GM18867 (cell line): ENCODE measurements at regions not wholly inside any gene's neighbourhood (a gene's known extent, or its start where the extent isn't known, plus 50 kb on each side); places are given as distances from the start of the nearest gene placed in this dataset.
A peak's percentile ranks its signal among the peaks of the same experiment; 100 is the strongest.

Experiments
- ATAC-seq: cut with Tn5 transposase; IDR thresholded peaks from one replicate; pipeline ENCODE4 v1.9.1; 2021; ENCODE audit warnings: mild to moderate bottlenecking, moderate library complexity; ENCODE audit not compliant: unreplicated experiment

GRCh38 chr20:55614220-55614757 lies 391.0 kb downstream of the CBLN4 start:
- no peak for ATAC-seq

- no peak for ATAC-seq
These were observed 394.6 kb downstream of the CBLN4 start for GRCh38 chr20:55610756-55611155.

GRCh38 chr20:55605594-55605993 lies 399.7 kb downstream of the CBLN4 start:
- no peak for ATAC-seq

GRCh38 chr20:55597526-55597925 lies 407.8 kb downstream of the CBLN4 start:
- no peak for ATAC-seq

GRCh38 chr20:55596431-55596830 lies 408.9 kb downstream of the CBLN4 start:
- ATAC-seq: no peak

GRCh38 chr20:55592866-55593265 lies 412.5 kb downstream of the CBLN4 start:
- no peak for ATAC-seq

GRCh38 chr20:55586610-55587009 lies 418.7 kb downstream of the CBLN4 start:
- no peak for ATAC-seq

- no peak for ATAC-seq
These were observed 420.4 kb downstream of the CBLN4 start for GRCh38 chr20:55584964-55585363.

GRCh38 chr20:55584307-55584706 lies 421.0 kb downstream of the CBLN4 start:
- ATAC-seq: no peak

GRCh38 chr20:55583036-55583435 lies 422.3 kb downstream of the CBLN4 start:
- ATAC-seq: peak; percentile 71

- no peak for ATAC-seq
These were observed 422.8 kb downstream of the CBLN4 start for GRCh38 chr20:55582498-55582897.

GRCh38 chr20:55581519-55581918 lies 423.8 kb downstream of the CBLN4 start:
- no peak for ATAC-seq

- ATAC-seq: no peak
These were observed 424.8 kb downstream of the CBLN4 start for GRCh38 chr20:55580475-55580874.

GRCh38 chr20:55579802-55580201 lies 425.5 kb downstream of the CBLN4 start:
- ATAC-seq: no peak

- no peak for ATAC-seq
These were observed 428.3 kb downstream of the CBLN4 start for GRCh38 chr20:55576981-55577380.

GRCh38 chr20:55569084-55569483 lies 436.2 kb downstream of the CBLN4 start:
- no peak for ATAC-seq

GRCh38 chr20:55567826-55568225 lies 437.5 kb downstream of the CBLN4 start:
- ATAC-seq: no peak

GRCh38 chr20:55565096-55565773 lies 440.1 kb downstream of the CBLN4 start:
- ATAC-seq: no peak

- no peak for ATAC-seq
These were observed 444.1 kb downstream of the CBLN4 start for GRCh38 chr20:55561259-55561658.

GRCh38 chr20:55557191-55557590 lies 448.1 kb downstream of the CBLN4 start:
- no peak for ATAC-seq

- no peak for ATAC-seq
These were observed 450.2 kb downstream of the CBLN4 start for GRCh38 chr20:55555075-55555650.

GRCh38 chr20:55544638-55545037 lies 460.7 kb downstream of the CBLN4 start:
- no peak for ATAC-seq

GRCh38 chr20:55540486-55540885 lies 464.8 kb downstream of the CBLN4 start:
- no peak for ATAC-seq
